Left cardiac atrium (tissue), 4 donors: ENCODE measurements at regions not wholly inside any gene's neighbourhood (a gene's known extent, or its start where the extent isn't known, plus 50 kb on each side); places are given as distances from the start of the nearest gene placed in this dataset.
"Not testable (repeated sequence)": the region's sequence is repeated elsewhere in the genome, so short reads cannot be mapped to it uniquely, and the experiment has no call there.

ENCODE experiments used
- ATAC-seq, 2 donors: fragments of 200-7000 bp; cut with Tn5 transposase; one replicate each; pipeline ENCODE4 v1.9.1; 2020; ENCODE audit warnings: mild to moderate bottlenecking in 2 of 2, moderate library complexity in 2 of 2
- DNase-seq: peaks from one replicate; pipeline ENCODE4 v3.0.0-alpha.2; 2020
- intact Hi-C, 2 donors: fragments of 100-400 bp; cut with DNase I; formaldehyde crosslinking; loops; one replicate each; pipeline versions ENCODE4 v1.14.1 to v1.15.1; 2022 to 2023
- donor health status: DM: no; HTN: yes; CAD: no.
- donor health status: DM: no; HTN: yes; CAD: no; lungs with severe emphysema.
- donor health status: DM: yes; HTN: yes; CAD: no.
- donor health status: Dilated cardiomyopathy.

- DNase-seq (no peak), ATAC-seq (no peak)
Observed at GRCh38 chr2:83951378-83951947, 507.6 kb downstream of the SUCLG1 start.

GRCh38 chr2:83949361-83949760 is 509.7 kb downstream of the SUCLG1 start:
- ATAC-seq: no peak

More at GRCh38 chr2:83951378-83951947, 507.6 kb downstream of the SUCLG1 start:
- intact Hi-C loops: no loop called here

GRCh38 chr2:83944191-83944590 is 514.9 kb downstream of the SUCLG1 start:
- ATAC-seq (no peak), DNase-seq (no peak)
- intact Hi-C loops: no loop called here

More at GRCh38 chr2:83949361-83949760, 509.7 kb downstream of the SUCLG1 start:
- no peak for DNase-seq
- intact Hi-C loops: no loop called here

- ATAC-seq (no peak), DNase-seq (no peak)
- intact Hi-C loops: no loop called here
Observed at GRCh38 chr2:83943265-83943664, 515.8 kb downstream of the SUCLG1 start.

DNA sequence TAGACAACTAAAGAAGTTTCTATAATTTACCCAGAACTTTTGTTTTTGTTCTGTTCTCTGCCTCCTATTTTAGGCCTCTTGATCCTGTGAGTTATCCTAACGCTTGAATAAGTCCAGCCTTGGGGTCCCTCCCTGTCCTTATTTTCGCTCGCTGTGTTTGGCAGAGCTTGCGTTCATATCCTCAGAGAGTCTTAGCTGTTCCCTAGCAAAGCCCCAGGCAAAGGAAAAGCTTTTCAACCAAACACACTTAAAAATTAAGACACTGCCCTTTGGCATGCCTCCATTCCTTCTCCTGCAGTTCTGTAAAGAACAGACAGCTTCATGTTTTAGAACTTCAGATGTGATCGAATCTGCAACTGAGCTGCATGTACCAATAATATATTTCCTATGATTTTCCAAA is 517.2 kb downstream of the SUCLG1 start:
- DNase-seq (no peak), ATAC-seq (no peak)
- intact Hi-C loops: no loop called here

- DNase-seq (no peak), ATAC-seq (no peak)
- intact Hi-C loops: no loop called here
Observed at GRCh38 chr2:83933749-83934148, 525.3 kb downstream of the SUCLG1 start.

GRCh38 chr2:83923531-83923930 is 535.5 kb downstream of the SUCLG1 start:
- DNase-seq: no peak
- no peak for ATAC-seq
- intact Hi-C loops: no loop called here

GRCh38 chr2:83916559-83916958 is 542.5 kb downstream of the SUCLG1 start:
- intact Hi-C loops: no loop called here
- ATAC-seq (no peak), DNase-seq (no peak)

- ATAC-seq: no peak
- intact Hi-C loops: no loop called here
- DNase-seq: no peak
Observed at GRCh38 chr2:83915381-83915780, 543.7 kb downstream of the SUCLG1 start.

GRCh38 chr2:83908750-83909149 is 550.3 kb downstream of the SUCLG1 start:
- no peak for DNase-seq
- ATAC-seq: no peak
- intact Hi-C loops: no loop called here

DNA sequence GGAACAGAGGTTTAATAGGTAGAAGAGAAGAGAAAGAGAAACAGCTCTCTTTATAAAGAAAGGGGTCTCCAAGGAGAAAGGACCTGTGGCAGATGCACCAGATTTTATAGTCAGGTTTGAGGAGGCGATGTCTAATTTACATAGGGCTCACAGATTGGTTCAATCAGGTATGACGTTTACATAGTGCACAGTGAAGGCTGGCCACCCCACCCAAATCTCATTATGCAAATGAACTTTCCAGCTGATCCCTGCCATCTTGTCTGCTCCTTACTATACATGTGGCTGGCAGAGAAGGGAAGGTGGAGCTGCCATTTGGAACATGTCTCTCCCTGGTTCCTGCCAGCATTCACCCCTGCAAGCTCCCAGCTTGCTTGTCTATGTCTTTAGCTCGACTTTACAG is 557.8 kb downstream of the SUCLG1 start:
- ATAC-seq (no peak), DNase-seq (no peak)
- intact Hi-C loops: no loop called here

- ATAC-seq: no peak
- intact Hi-C loops: no loop called here
- no peak for DNase-seq
Observed at GRCh38 chr2:83900862-83901261, 558.2 kb downstream of the SUCLG1 start.

- ATAC-seq (no peak), DNase-seq (no peak)
- intact Hi-C loops: no loop called here
Observed at GRCh38 chr2:83899271-83899670, 559.8 kb downstream of the SUCLG1 start.

- intact Hi-C loops: no loop called here
- DNase-seq (no peak), ATAC-seq (no peak)
Observed at GRCh38 chr2:83894976-83895375, 564.1 kb downstream of the SUCLG1 start.

- ATAC-seq (no peak), DNase-seq (no peak)
- intact Hi-C loops: no loop called here
Observed at GRCh38 chr2:83887757-83888156, 571.3 kb downstream of the SUCLG1 start.

GRCh38 chr2:83879127-83879526 is 580.0 kb downstream of the SUCLG1 start:
- intact Hi-C loops: no loop called here
- DNase-seq: no peak
- no peak for ATAC-seq

DNA sequence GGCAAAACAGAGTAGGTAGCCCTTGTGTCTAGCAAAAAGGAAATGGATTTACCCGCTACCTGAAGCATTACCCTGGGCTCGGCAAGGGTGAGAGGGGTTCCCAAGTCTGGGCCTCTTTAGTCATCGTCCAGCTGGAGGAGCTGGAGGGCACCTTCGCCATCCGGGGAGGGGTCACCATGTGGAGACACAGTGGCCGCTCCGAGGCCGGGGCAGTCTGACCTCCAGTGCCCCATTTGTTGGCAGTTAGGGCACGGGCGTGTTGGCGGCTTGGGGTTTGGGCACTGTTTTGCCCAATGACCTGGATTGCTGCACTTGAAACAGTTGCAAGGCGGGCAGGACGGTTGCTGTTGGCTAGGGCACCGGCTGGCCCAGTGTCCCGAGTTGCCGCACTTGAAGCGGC is 581.8 kb downstream of the SUCLG1 start:
- intact Hi-C loops, ATAC-seq, DNase-seq: not testable (repeated sequence)

DNA sequence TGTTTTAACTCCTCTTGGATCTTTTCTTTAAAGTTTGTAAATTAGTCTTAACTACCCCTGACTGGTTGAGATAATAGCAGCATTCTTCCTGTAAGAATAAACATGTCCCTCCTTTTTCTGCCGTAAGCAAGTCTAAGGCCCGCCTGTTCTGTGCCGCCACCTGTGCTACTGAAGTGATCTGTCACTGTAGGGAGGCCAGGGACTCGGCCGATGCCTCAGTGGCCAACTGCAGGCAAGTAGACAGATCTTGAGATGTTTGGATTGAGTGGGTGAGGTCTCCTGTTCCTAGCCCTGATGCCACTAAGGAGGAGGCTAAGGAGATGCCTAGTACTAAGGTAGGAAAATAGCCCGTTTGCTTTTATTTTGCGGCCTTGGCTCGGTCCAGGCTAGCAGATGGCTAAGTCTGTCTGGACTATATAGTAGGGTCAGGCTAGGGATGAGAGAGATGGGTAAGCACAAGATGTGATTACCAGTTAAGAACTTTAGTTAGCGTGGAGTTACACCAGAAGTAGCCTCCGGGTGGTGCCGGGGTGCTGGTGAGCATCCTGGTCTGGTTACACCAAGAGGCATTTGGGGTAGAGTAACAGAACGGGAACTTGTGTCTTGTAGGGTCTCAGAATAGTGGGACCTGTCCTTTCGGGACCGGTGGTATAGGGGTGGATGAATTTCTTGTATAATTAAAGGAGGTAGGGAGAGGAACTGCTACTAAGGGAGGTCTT is 584.2 kb downstream of the SUCLG1 start:
- intact Hi-C loops: no loop called here
- DNase-seq (no peak), ATAC-seq (no peak)

GRCh38 chr2:83874066-83874465 is 585.0 kb downstream of the SUCLG1 start:
- intact Hi-C loops: no loop called here
- ATAC-seq (no peak), DNase-seq (no peak)

DNA sequence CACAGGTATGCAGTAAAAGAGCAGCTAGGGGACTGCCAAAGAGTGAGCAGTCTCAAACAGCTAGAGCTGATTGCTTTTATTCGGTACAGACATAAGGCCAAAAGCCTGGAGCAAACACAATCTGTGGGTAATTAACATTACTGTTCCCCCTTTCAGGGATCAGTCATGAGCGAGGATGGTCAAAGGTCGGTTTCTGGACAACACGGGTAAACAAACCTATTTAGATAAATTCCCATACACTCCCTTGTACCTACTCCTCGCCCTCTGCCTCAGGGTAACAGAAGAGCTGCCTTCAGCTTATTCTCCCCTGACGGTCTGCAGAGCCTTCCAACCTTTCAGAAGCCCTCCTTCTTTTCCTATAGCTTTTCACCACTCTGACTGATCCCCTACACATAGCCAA is 586.0 kb downstream of the SUCLG1 start:
- ATAC-seq (no peak), DNase-seq (no peak)
- intact Hi-C loops: no loop called here

DNA sequence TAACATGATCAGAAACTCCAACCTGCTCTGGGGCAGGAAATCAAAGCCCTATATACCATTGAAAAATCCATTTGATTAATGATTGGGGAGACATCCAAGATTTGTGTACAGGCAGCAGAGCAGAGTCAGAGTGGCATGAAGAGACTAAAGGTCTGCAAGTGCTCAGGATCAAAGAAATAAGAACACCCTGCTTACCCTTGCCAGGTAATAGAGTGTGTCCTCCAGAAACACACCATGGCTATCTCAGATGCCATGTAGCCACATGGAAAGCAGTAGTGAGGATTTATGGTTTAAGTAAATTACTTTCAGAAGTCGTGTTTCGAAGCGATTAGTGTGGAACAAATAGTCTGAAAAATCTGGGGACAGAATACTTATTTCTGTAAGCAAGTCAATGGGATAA is 592.9 kb downstream of the SUCLG1 start:
- no peak for ATAC-seq
- intact Hi-C loops: no loop called here
- DNase-seq: no peak
